Activated naive CD8-positive, alpha-beta T cell treated with anti-CD3 and anti-CD28 coated beads, Interleukin-2, amount 50 U/mL, for 24 hours (primary cell): ENCODE measurements at regions not wholly inside any gene's neighbourhood (a gene's known extent, or its start where the extent isn't known, plus 50 kb on each side); places are given as distances from the start of the nearest gene placed in this dataset.

Source experiments
- ATAC-seq: fragments of 150-1000 bp; cut with Tn5 transposase; one replicate; pipeline ENCODE4 v1.10.0; 2021
- DNase-seq: peaks from one replicate; pipeline ENCODE4 v3.0.0; 2021
- H3K27ac Mint-ChIP-seq: one replicate; pipeline ENCODE4 v1.8.0; 2021; ENCODE audit warnings: mild to moderate bottlenecking, mixed read lengths
- H3K27me3 Mint-ChIP-seq: one replicate; pipeline ENCODE4 v1.8.0; 2021; ENCODE audit warnings: mixed read lengths
- H3K36me3 Mint-ChIP-seq: one replicate; pipeline ENCODE4 v1.8.0; 2021; ENCODE audit warnings: low read depth, mixed read lengths
- H3K4me1 Mint-ChIP-seq: one replicate; pipeline ENCODE4 v1.8.0; 2021; ENCODE audit warnings: mixed read lengths
- H3K4me3 Mint-ChIP-seq: one replicate; pipeline ENCODE4 v1.8.0; 2021; ENCODE audit warnings: mild to moderate bottlenecking, moderate library complexity, mixed read lengths
- H3K9me3 Mint-ChIP-seq: one replicate; pipeline ENCODE4 v1.8.0; 2021; ENCODE audit warnings: mixed read lengths

GRCh38 chr5:13640270-13640669 lies 304.2 kb downstream of the DNAH5 start:
- Mint-ChIP-seq H3K36me3 (no peaks in the 10 kb centered on the region), H3K9me3 (peaks cover 12% of the 10 kb centered on the region), H3K4me1 (no peaks in the 10 kb centered on the region), H3K4me3 (no peak overlapping the region), H3K27ac (no peak overlapping the region), H3K27me3 (no peaks in the 10 kb centered on the region)
- DNase-seq = no peak
- ATAC-seq = no peak

- no peaks in the 10 kb centered on the region for H3K27me3 Mint-ChIP-seq
- H3K27ac Mint-ChIP-seq = no peak overlapping the region
- H3K4me3 Mint-ChIP-seq = no peak overlapping the region
- peaks cover 13% of the 10 kb centered on the region for H3K9me3 Mint-ChIP-seq
- DNase-seq = no peak
- H3K4me1 Mint-ChIP-seq = no peaks in the 10 kb centered on the region
- ATAC-seq = no peak
- H3K36me3 Mint-ChIP-seq = no peaks in the 10 kb centered on the region
Observed at GRCh38 chr5:13632676-13633075, 311.8 kb downstream of the DNAH5 start.

DNA sequence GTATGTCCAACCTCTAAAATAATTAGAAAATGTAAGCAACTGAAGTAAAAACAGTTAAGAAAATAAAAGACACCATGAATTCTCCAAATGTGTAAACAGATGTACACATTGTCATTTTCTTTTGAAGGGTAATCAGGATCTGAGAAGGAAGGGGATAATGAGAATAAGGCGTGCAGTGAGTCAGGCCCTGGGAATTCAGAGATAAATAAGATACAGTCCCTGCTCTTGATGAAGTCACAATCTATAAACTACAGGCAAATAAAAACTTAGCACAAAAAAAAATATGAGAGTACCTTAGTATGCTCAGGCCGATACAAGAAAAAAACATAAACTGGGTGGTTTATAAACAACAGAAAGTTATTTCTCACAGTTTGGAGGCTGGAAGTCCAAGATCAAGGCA lies 315.3 kb downstream of the DNAH5 start:
- ATAC-seq = no peak
- H3K27ac Mint-ChIP-seq = no peak overlapping the region
- no peaks in the 10 kb centered on the region for H3K36me3 Mint-ChIP-seq
- DNase-seq = no peak
- no peak overlapping the region for H3K4me3 Mint-ChIP-seq
- no peaks in the 10 kb centered on the region for H3K4me1 Mint-ChIP-seq
- H3K9me3 Mint-ChIP-seq = peaks cover 10% of the 10 kb centered on the region
- no peaks in the 10 kb centered on the region for H3K27me3 Mint-ChIP-seq

GRCh38 chr5:13627673-13628454 lies 316.6 kb downstream of the DNAH5 start:
- Mint-ChIP-seq H3K27ac (no peak overlapping the region), H3K36me3 (no peaks in the 10 kb centered on the region), H3K4me3 (no peak overlapping the region), H3K27me3 (no peaks in the 10 kb centered on the region), H3K4me1 (no peaks in the 10 kb centered on the region), H3K9me3 (peaks cover 10% of the 10 kb centered on the region)
- DNase-seq = no peak
- no peak for ATAC-seq

DNA sequence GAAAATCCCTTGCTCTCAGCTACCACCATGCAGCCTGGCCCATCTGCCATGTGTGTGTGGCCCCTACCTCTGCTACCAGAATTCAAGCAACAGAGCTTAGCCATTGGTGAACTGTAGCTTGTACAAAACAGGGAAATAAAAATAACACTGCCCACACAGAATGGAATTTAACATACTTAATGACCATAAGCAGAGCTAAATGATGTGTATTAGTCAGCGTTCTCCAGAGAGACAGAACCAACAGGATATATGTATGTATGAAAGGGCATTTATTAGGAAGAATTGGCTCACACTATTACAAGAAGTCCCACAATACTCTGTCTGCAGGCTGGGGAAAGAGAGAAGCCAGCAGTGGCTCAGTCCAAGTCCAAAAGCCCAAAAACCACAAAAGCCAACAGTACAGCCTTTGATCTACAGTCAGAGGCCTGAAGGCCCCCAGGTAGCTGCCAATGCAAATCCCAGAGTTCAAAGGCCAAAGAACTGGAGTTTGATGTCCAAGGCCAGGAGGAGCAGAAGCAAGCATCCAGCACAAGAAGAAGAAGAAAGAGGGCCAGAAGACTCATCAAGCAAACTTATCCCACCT lies 318.8 kb downstream of the DNAH5 start:
- no peak overlapping the region for H3K27ac Mint-ChIP-seq

DNA sequence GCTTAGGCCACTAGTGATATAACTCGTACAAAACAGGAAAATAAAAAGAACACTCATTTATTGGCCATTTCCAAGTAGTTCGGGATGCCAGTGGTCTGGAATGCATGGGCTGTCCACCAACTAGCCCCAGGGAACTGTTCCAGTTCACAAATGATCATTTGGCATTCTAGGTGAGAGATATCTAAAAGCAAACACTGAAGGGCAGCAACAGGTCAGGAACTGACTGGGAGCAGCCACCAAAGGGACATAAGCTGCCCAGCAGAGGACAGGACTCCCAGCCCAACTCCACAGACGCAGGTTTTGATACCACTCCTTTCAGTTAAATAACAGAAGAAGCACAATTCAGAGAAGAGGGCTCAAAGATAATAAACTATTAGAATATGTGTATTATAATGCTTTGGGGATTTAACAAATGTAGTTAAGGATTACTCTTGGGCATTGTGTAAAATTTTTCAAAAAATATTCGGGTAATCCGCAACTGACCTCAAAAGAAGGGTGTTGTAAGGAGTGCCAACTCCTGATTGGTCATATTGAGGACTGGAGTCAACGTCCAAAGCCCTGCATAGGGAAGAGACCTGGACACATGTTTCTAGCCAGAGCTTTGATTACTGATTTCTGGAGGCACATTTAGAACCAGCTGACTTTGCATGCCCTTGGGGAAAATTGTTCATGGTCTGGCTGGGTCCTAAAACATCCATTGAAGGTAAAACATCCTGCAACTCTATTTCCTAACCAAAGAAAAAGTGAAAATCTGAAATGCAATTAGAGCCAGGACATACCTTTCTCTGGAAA lies 320.0 kb downstream of the DNAH5 start:
- DNase-seq (no peak), ATAC-seq (no peak)
- Mint-ChIP-seq H3K9me3 (peaks cover 10% of the 10 kb centered on the region), H3K4me1 (no peaks in the 10 kb centered on the region), H3K27ac (no peak overlapping the region), H3K36me3 (no peaks in the 10 kb centered on the region), H3K4me3 (no peak overlapping the region), H3K27me3 (no peaks in the 10 kb centered on the region)

More for the DNA sequence above, 318.8 kb downstream of the DNAH5 start:
- ATAC-seq (no peak), DNase-seq (no peak)
- no peaks in the 10 kb centered on the region for H3K4me1 Mint-ChIP-seq
- H3K9me3 Mint-ChIP-seq = peaks cover 10% of the 10 kb centered on the region
- no peaks in the 10 kb centered on the region for H3K27me3 Mint-ChIP-seq
- no peaks in the 10 kb centered on the region for H3K36me3 Mint-ChIP-seq
- H3K4me3 Mint-ChIP-seq = no peak overlapping the region

GRCh38 chr5:13613621-13614020 lies 330.9 kb downstream of the DNAH5 start:
- Mint-ChIP-seq H3K36me3 (no peaks in the 10 kb centered on the region), H3K27me3 (no peaks in the 10 kb centered on the region), H3K27ac (no peak overlapping the region), H3K4me3 (no peak overlapping the region), H3K4me1 (no peaks in the 10 kb centered on the region), H3K9me3 (peaks cover 7% of the 10 kb centered on the region)
- DNase-seq (no peak), ATAC-seq (no peak)

DNA sequence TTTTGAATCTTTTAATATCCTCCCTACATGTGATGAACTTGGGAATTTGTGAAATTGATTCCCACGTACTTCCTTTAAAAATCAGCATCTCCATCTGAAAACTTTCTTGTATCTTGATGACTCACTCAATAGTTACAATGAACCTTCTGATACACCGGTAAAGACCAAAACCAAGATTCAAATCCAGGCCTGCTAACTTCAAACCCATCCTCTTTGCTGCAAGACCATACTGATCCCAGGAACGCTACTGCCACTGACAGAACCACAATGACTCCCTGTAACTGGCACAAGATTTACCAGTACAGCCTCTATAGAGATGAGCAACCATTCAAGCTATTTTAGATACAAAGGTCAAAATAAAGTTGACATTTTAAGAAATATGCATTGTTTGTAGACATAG lies 332.9 kb downstream of the DNAH5 start:
- Mint-ChIP-seq H3K9me3 (peaks cover 7% of the 10 kb centered on the region), H3K27ac (no peak overlapping the region), H3K27me3 (no peaks in the 10 kb centered on the region), H3K4me3 (no peak overlapping the region), H3K36me3 (no peaks in the 10 kb centered on the region), H3K4me1 (no peaks in the 10 kb centered on the region)
- ATAC-seq (no peak), DNase-seq (no peak)

- Mint-ChIP-seq H3K4me1 (no peaks in the 10 kb centered on the region), H3K4me3 (no peak overlapping the region), H3K27ac (no peak overlapping the region), H3K9me3 (no peaks in the 10 kb centered on the region), H3K27me3 (no peaks in the 10 kb centered on the region), H3K36me3 (no peaks in the 10 kb centered on the region)
- ATAC-seq (no peak), DNase-seq (no peak)
Observed at GRCh38 chr5:13609504-13609903, 335.0 kb downstream of the DNAH5 start.

- ATAC-seq (no peak), DNase-seq (no peak)
- Mint-ChIP-seq H3K4me1 (no peaks in the 10 kb centered on the region), H3K27ac (no peak overlapping the region), H3K27me3 (no peaks in the 10 kb centered on the region), H3K36me3 (no peaks in the 10 kb centered on the region), H3K4me3 (no peak overlapping the region), H3K9me3 (no peaks in the 10 kb centered on the region)
Observed at GRCh38 chr5:13606051-13606450, 338.4 kb downstream of the DNAH5 start.

DNA sequence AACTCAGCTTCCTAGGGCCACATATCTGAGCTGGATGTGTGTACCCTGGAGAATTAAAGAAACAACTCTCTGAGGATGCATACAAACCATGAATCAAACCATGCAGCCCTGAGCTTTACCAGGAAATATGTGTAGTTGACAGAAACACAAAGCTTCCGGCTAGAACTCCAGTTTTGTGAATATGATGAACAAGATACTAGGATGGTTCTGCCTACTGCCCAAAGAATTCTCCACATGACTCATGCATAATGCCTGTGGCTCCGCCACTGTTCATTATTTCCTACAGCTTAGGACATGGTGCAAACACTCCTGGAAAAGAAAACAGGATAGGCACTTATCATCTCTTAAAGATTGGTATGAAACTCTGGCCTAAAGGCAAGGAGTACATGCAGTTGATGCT lies 343.4 kb downstream of the DNAH5 start:
- Mint-ChIP-seq H3K9me3 (peaks cover 10% of the 10 kb centered on the region), H3K4me3 (no peak overlapping the region), H3K4me1 (no peaks in the 10 kb centered on the region), H3K27me3 (no peaks in the 10 kb centered on the region), H3K27ac (no peak overlapping the region), H3K36me3 (no peaks in the 10 kb centered on the region)
- no peak for DNase-seq
- ATAC-seq = no peak

DNA sequence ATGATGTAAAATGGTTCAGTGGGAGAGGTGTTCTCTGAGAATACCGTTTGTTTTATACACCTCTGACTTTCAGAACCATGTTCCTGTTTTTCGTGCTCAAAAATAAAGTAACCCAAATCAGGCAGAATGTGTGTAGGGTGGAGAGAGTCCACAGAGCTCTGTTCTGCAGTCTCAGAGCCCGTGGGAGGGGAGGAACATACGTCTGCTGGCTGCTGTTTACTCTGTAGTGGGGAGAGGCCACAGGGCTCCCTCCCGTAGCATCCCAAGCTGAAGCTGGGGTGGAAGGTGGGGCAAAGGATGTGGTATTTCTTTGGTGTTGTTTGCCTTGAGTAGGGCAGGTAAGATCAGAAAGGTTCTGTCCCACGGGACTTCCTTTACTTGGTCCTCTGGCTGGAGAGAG lies 348.5 kb downstream of the DNAH5 start:
- Mint-ChIP-seq H3K4me3 (no peak overlapping the region), H3K27me3 (no peaks in the 10 kb centered on the region), H3K4me1 (no peaks in the 10 kb centered on the region), H3K36me3 (no peaks in the 10 kb centered on the region), H3K9me3 (peaks cover 31% of the 10 kb centered on the region), H3K27ac (no peak overlapping the region)
- no peak for DNase-seq
- no peak for ATAC-seq

GRCh38 chr5:13591621-13592020 lies 352.9 kb downstream of the DNAH5 start:
- no peak for ATAC-seq
- H3K27me3 Mint-ChIP-seq = no peaks in the 10 kb centered on the region
- H3K9me3 Mint-ChIP-seq = peaks cover 33% of the 10 kb centered on the region
- no peaks in the 10 kb centered on the region for H3K4me1 Mint-ChIP-seq
- H3K36me3 Mint-ChIP-seq = no peaks in the 10 kb centered on the region
- no peak overlapping the region for H3K4me3 Mint-ChIP-seq
- H3K27ac Mint-ChIP-seq = no peak overlapping the region
- no peak for DNase-seq

DNA sequence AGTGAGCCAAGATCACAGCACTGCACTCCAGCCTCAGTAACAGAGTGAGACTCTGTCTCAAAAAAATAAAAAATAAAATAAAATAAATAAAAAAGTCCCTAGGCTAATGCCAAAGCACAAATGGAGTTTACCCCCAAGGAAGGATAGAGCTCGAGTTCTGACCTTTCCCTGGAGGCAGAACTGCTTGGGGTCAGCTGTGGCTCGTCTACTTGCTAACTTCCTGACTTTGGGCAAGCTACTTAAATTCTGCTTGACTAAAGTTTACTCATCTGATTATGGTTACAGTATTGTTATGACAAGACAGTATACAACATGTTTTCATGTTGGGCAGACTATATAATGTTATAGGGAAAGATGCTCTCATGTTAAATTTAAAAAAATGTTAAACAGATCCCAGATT lies 359.2 kb downstream of the DNAH5 start:
- peaks cover 1% of the 10 kb centered on the region for H3K9me3 Mint-ChIP-seq
- no peaks in the 10 kb centered on the region for H3K27me3 Mint-ChIP-seq
- H3K36me3 Mint-ChIP-seq = no peaks in the 10 kb centered on the region
- DNase-seq = no peak
- H3K4me1 Mint-ChIP-seq = no peaks in the 10 kb centered on the region
- no peak overlapping the region for H3K4me3 Mint-ChIP-seq
- ATAC-seq = no peak
- no peak overlapping the region for H3K27ac Mint-ChIP-seq

DNA sequence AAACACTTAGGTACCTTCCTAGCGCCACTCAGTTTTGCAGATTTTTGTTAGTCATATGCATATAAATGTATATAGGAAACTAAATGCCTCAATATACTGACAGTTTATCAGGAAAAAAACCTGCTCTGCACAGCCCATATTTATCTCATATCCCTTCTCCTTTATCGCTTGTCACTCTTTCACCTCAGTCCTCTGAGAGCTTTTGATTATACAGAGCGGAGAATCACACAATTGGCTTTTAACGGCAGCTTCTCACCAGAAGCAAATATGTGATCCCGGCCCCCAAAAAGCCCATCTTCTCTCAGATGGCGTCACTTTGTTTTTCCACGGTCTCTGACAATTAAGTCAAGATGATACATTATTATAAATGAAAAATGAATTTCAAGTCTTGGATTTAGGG lies 362.6 kb downstream of the DNAH5 start:
- H3K27me3 Mint-ChIP-seq = no peaks in the 10 kb centered on the region
- H3K9me3 Mint-ChIP-seq = no peaks in the 10 kb centered on the region
- H3K4me1 Mint-ChIP-seq = no peaks in the 10 kb centered on the region
- no peak overlapping the region for H3K27ac Mint-ChIP-seq
- DNase-seq (no peak), ATAC-seq (no peak)
- no peaks in the 10 kb centered on the region for H3K36me3 Mint-ChIP-seq
- H3K4me3 Mint-ChIP-seq = no peak overlapping the region
